ENCODE measurements at regions not wholly inside any gene's neighbourhood (a gene's known extent, or its start where the extent isn't known, plus 50 kb on each side); places are given as distances from the start of the nearest gene placed in this dataset.
"Not testable (repeated sequence)": the region's sequence is repeated elsewhere in the genome, so short reads cannot be mapped to it uniquely, and the experiment has no call there.

DNA sequence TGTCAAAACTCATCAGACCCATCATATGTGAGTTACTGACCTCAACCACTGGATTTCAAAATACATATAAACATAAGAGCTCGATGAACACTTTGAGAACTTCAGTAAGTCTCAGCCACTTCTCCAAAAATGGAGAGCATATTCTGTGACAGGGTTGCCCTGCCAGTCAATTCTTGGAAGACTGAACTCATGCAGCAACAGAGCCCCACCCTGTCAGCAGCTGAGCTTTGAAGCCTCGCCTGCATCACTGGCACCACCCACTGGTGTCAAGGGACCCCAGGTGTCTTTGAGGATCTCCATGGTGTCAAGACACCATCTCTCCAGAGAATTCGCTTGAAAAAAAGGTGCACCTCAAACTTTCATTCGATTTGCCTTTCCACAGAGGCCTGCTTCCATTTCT, 420.1 kb downstream of the SPATA31A1 start:
- not testable (repeated sequence) for H3K4me1 ChIP-seq (ENCODE audit: control insufficient read depth, insufficient read depth, low read length); H3K36me3 ChIP-seq (ENCODE audit: control insufficient read depth, insufficient read depth, low read length); H3K27ac ChIP-seq (ENCODE audit: low read depth, low read length); H3K4me3 ChIP-seq (ENCODE audit: low read length); H3K9ac ChIP-seq (ENCODE audit: low read length); H3K27me3 ChIP-seq (ENCODE audit: control insufficient read depth, insufficient read depth, low read length)

DNA sequence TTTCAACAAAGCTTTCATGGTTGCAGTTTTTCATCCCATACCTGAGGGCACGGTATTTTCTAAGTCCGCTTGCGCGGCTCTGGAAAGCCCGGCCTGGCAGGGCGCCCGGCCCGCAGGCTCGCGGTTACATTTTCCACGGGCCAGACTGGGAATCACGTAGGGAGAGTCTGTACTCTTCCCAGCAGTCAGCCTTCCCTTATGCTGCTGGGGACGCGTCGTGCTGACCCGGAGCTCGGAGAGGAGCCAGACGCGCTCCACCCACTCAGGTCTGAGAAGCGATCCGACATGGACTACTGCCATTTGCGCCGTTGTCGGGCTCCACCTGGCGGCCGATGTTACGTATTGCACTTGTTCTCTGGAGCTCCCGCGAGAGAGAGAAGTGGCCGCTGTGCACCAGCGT, 435.9 kb downstream of the SPATA31A1 start:
- H3K36me3 ChIP-seq (ENCODE audit: control insufficient read depth, insufficient read depth, low read length); H3K27ac ChIP-seq (ENCODE audit: low read depth, low read length); H3K9ac ChIP-seq (ENCODE audit: low read length); H3K4me1 ChIP-seq (ENCODE audit: control insufficient read depth, insufficient read depth, low read length); H3K27me3 ChIP-seq (ENCODE audit: control insufficient read depth, insufficient read depth, low read length): not testable (repeated sequence)
- H3K4me3 ChIP-seq (ENCODE audit: low read length): peak overlapping the region; percentile 46

DNA sequence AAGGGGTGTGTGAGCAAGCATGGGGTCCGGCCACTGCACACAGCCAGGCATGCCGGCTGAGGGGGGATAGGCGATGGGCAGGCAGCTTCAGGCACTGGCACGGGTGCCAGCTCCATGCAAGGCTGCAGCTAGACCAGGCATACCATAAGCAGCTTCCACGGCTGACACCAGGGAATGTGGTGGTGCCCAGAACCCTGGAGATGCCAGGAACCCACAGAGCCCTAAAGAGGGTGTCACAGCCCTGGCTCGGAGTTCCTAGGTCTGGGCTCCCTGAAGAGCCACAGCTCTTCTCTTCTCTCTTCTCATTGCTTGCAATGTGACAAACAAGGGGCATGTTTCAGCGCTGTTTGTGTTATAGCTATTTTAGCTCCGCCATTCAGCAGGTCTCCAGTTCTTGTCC, 442.5 kb downstream of the SPATA31A1 start:
- not testable (repeated sequence) for H3K4me3 ChIP-seq (ENCODE audit: low read length); H3K9ac ChIP-seq (ENCODE audit: low read length); H3K27ac ChIP-seq (ENCODE audit: low read depth, low read length); H3K36me3 ChIP-seq (ENCODE audit: control insufficient read depth, insufficient read depth, low read length); H3K27me3 ChIP-seq (ENCODE audit: control insufficient read depth, insufficient read depth, low read length); H3K4me1 ChIP-seq (ENCODE audit: control insufficient read depth, insufficient read depth, low read length)

DNA sequence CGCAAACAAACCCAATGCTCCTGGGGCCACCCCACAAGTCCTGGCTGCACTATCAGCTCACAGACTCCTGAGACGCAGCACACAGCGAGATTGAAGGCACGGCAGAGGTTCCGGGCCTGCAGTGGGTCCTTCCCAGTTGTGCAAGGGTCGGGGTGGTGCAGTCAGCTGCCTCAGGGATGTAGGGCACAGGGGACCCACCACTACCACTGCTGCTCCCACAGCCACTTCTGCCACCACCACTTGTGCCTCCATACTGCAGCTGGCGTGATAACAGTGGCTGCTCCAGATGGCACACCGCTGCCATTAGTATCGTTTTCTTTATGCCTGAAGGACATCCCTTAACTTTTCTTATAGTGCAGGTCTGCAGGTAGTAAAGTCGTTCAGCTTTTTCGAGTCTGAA, 443.8 kb downstream of the SPATA31A1 start:
- not testable (repeated sequence) for H3K27ac ChIP-seq (ENCODE audit: low read depth, low read length); H3K9ac ChIP-seq (ENCODE audit: low read length); H3K27me3 ChIP-seq (ENCODE audit: control insufficient read depth, insufficient read depth, low read length); H3K36me3 ChIP-seq (ENCODE audit: control insufficient read depth, insufficient read depth, low read length); H3K4me1 ChIP-seq (ENCODE audit: control insufficient read depth, insufficient read depth, low read length); H3K4me3 ChIP-seq (ENCODE audit: low read length)

DNA sequence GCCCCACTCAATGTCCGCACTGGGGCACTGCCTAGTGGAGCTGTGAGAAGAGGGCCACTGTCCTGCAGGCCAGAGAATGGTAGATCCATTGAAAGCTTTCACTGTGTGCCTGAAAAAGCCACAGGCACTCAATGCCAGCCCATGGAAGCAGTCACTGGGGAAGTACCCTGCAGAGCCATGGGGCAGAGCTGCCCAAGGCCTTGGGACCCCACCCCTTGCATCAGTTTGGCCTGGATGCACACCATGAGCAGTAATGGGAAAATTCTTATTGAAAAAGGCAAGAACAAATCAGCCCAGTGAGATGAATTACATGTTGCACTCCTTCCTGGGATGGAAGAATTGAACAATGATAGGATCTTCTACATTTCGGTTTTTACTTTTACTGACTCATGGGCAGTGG, 447.1 kb downstream of the SPATA31A1 start:
- H3K4me3 ChIP-seq (ENCODE audit: low read length); H3K4me1 ChIP-seq (ENCODE audit: control insufficient read depth, insufficient read depth, low read length); H3K9ac ChIP-seq (ENCODE audit: low read length); H3K27ac ChIP-seq (ENCODE audit: low read depth, low read length); H3K36me3 ChIP-seq (ENCODE audit: control insufficient read depth, insufficient read depth, low read length); H3K27me3 ChIP-seq (ENCODE audit: control insufficient read depth, insufficient read depth, low read length): not testable (repeated sequence)

DNA sequence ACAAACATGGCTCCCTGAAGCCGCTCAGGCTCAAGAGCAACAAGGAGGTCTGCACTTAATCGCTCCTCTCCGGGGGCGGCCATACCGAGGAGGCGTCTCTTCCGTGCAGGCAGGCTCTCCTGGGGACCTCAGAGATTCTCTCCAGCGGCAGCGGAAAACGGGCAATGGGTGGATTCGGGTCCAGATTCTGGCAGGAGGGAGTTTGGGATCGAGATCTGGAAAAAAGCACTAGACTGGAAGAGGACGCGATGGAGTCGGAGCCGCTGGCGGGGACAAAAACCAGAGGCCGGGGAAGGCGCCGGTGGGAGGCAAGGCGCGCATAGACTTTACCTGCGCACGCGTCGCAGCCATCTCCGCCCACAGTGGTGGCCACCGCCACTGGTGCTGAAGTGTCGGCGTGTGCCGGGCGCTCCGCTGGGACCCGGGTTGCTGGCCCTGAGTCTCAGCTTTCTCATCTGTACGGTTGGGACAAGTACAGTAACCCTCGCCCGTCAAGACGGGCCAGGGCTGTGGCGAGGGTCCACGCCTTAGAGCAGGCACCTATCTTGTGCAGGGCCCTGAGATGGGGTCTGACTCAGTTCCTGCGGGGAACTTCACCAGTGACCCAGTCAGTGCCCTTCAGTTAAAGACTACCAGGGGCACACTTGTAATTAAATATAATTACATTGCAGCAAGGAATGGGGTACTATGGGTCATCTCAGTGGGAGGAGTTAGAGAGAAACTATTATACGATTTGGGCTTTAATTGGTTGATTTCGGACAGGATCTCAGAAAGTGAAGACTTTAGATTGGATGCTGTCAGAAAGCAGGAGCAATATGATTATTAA, 454.1 kb downstream of the SPATA31A1 start:
- not testable (repeated sequence) for H3K36me3 ChIP-seq (ENCODE audit: control insufficient read depth, insufficient read depth, low read length); H3K9ac ChIP-seq (ENCODE audit: low read length)

DNA sequence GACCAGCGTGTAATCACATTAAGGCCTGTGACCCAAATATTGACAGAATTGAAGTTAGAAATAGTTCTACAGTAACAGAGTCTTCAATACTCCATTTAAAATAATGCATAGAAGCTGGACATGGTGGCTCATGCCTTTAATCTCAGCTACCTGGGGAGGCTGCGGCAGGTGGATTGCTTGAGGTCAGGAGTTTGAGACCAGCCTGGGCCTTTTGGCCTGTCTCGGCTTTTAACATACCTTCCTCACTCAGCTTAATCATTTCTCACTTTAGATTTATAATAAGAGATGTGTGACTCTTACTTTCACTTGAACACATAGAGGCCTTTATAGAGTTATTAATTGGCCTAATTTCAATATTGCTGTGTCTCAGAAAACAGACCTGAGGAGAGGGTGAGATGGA, 454.9 kb downstream of the SPATA31A1 start:
- H3K4me3 ChIP-seq (ENCODE audit: low read length); H3K36me3 ChIP-seq (ENCODE audit: control insufficient read depth, insufficient read depth, low read length); H3K27ac ChIP-seq (ENCODE audit: low read depth, low read length); H3K9ac ChIP-seq (ENCODE audit: low read length); H3K4me1 ChIP-seq (ENCODE audit: control insufficient read depth, insufficient read depth, low read length); H3K27me3 ChIP-seq (ENCODE audit: control insufficient read depth, insufficient read depth, low read length): not testable (repeated sequence)

More for the DNA sequence above, 454.1 kb downstream of the SPATA31A1 start:
- not testable (repeated sequence) for H3K27me3 ChIP-seq (ENCODE audit: control insufficient read depth, insufficient read depth, low read length); H3K4me1 ChIP-seq (ENCODE audit: control insufficient read depth, insufficient read depth, low read length)
- Histone ChIP-seq H3K27ac (ENCODE audit: low read depth, low read length) (peak overlapping the region; percentile 73), H3K4me3 (ENCODE audit: low read length) (peak overlapping the region; percentile 73)

DNA sequence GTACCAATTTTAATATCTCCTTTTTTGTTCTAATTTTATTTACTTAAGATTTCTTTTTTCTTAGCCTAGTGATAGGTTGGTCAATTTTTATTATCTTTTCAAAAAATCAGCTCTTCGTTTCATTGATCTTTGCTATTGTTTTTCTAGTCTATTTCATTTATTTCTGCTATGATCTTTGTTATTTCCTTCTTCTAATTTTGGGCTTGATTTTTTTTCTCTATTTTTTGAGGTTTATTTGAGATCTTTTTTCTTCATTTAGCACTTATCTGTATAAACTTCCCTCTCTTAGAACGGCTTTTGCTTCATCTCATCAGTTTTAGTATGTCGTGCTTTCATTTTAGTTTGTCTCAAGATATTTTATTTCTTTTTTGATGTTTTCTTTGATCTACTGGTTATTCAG, 456.1 kb downstream of the SPATA31A1 start:
- not testable (repeated sequence) for H3K36me3 ChIP-seq (ENCODE audit: control insufficient read depth, insufficient read depth, low read length); H3K4me1 ChIP-seq (ENCODE audit: control insufficient read depth, insufficient read depth, low read length); H3K4me3 ChIP-seq (ENCODE audit: low read length); H3K27ac ChIP-seq (ENCODE audit: low read depth, low read length); H3K27me3 ChIP-seq (ENCODE audit: control insufficient read depth, insufficient read depth, low read length); H3K9ac ChIP-seq (ENCODE audit: low read length)

DNA sequence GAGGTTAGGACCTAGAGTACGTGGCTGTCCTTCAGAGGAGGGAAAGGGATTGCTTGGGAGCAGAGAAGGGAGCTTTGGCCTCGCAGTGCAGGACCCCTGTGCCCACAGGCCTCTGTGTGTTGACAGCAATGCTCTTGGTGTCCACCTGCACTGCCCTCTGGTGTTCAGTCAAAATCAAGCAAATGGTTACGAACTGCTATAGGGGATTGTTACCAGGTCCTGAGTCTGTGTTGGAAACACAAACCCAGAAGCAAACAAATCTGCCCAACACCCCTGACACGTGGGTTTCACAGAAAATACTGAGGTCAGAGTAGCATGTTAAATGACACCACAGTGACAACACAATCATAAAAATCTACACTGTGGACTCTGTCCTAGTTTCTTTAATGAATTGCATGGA, 473.0 kb downstream of the SPATA31A1 start:
- not testable (repeated sequence) for H3K4me3 ChIP-seq (ENCODE audit: low read length); H3K36me3 ChIP-seq (ENCODE audit: control insufficient read depth, insufficient read depth, low read length); H3K27ac ChIP-seq (ENCODE audit: low read depth, low read length); H3K9ac ChIP-seq (ENCODE audit: low read length); H3K4me1 ChIP-seq (ENCODE audit: control insufficient read depth, insufficient read depth, low read length); H3K27me3 ChIP-seq (ENCODE audit: control insufficient read depth, insufficient read depth, low read length)
